Parathyroid adenoma (tissue), 2 donors: ENCODE measurements at regions not wholly inside any gene's neighbourhood (a gene's known extent, or its start where the extent isn't known, plus 50 kb on each side); places are given as distances from the start of the nearest gene placed in this dataset.

Source experiments
- H2AFZ ChIP-seq: fragments of 300-600 bp; sonication (generic); one replicate; pipeline ENCODE4 v1.7.0; 2017; ENCODE audit warnings: antibody characterized with exemption, mild to moderate bottlenecking
- H3K27ac ChIP-seq: fragments of 300-600 bp; sonication (generic); one replicate; pipeline ENCODE4 v1.7.0; 2017
- H3K27me3 ChIP-seq: fragments of 300-600 bp; sonication (generic); one replicate; pipeline ENCODE4 v1.7.0; 2017; ENCODE audit warnings: low read length; ENCODE audit not compliant: control insufficient read depth, insufficient read depth
- H3K36me3 ChIP-seq: fragments of 300-600 bp; sonication (generic); one replicate; pipeline ENCODE4 v1.7.0; 2017; ENCODE audit warnings: low read length; ENCODE audit not compliant: control insufficient read depth, insufficient read depth
- H3K4me1 ChIP-seq: fragments of 300-600 bp; sonication (generic); one replicate; pipeline ENCODE4 v1.7.0; 2017; ENCODE audit warnings: control low read depth
- H3K4me2 ChIP-seq: fragments of 300-600 bp; sonication (generic); one replicate; pipeline ENCODE4 v1.7.0; 2017; ENCODE audit warnings: low read length
- H3K4me3 ChIP-seq: fragments of 300-600 bp; sonication (generic); one replicate; pipeline ENCODE4 v1.7.0; 2017; ENCODE audit warnings: low read depth, low read length
- H3K79me2 ChIP-seq: fragments of 300-600 bp; sonication (generic); one replicate; pipeline ENCODE4 v1.7.0; 2017; ENCODE audit warnings: control low read depth
- H3K9ac ChIP-seq: fragments of 300-600 bp; sonication (generic); one replicate; pipeline ENCODE4 v1.7.0; 2017; ENCODE audit warnings: mild to moderate bottlenecking
- H3K9me3 ChIP-seq: fragments of 300-600 bp; sonication (generic); one replicate; pipeline ENCODE4 v1.7.0; 2017; ENCODE audit warnings: low read length; ENCODE audit not compliant: control insufficient read depth
- TF ChIP-seq, protein P1 (sequence below): fragments of 300-600 bp; sonication (generic); IDR thresholded peaks from one replicate; pipeline ENCODE4 v1.7.0; 2017; ENCODE audit warnings: antibody characterized with exemption, mild to moderate bottlenecking
- donor health status: primary hyperparathyroidism.

DNA sequence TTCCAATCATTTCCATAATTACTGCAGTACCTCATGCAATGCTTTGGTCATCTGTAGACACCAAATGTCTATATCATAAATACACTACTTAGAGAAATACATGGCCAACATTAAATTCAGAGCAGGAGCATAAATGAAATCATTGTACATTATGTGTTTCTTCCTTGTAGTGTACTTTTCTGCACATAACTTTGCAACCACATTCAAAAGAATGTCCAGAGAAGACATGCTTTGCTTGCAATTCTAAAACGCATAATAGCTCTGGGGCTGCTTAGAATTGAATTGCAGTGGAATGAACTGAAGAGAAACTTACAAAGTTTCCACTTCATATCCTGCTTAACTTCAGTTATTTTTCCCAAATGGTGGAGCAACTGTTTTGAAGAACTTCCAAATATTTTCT, 664.4 kb downstream of the DSC3 start:
- TF ChIP-seq, protein P1, sequence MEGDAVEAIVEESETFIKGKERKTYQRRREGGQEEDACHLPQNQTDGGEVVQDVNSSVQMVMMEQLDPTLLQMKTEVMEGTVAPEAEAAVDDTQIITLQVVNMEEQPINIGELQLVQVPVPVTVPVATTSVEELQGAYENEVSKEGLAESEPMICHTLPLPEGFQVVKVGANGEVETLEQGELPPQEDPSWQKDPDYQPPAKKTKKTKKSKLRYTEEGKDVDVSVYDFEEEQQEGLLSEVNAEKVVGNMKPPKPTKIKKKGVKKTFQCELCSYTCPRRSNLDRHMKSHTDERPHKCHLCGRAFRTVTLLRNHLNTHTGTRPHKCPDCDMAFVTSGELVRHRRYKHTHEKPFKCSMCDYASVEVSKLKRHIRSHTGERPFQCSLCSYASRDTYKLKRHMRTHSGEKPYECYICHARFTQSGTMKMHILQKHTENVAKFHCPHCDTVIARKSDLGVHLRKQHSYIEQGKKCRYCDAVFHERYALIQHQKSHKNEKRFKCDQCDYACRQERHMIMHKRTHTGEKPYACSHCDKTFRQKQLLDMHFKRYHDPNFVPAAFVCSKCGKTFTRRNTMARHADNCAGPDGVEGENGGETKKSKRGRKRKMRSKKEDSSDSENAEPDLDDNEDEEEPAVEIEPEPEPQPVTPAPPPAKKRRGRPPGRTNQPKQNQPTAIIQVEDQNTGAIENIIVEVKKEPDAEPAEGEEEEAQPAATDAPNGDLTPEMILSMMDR: no peak
- Histone ChIP-seq H3K4me2 (no peak overlapping the region), H3K27me3 (no peaks in the 10 kb centered on the region), H3K4me3 (no peak overlapping the region), H3K9me3 (no peaks in the 10 kb centered on the region), H2AFZ (no peak overlapping the region), H3K9ac (no peak overlapping the region), H3K27ac (no peak overlapping the region), H3K36me3 (no peaks in the 10 kb centered on the region), H3K79me2 (no peaks in the 10 kb centered on the region), H3K4me1 (no peaks in the 10 kb centered on the region)

DNA sequence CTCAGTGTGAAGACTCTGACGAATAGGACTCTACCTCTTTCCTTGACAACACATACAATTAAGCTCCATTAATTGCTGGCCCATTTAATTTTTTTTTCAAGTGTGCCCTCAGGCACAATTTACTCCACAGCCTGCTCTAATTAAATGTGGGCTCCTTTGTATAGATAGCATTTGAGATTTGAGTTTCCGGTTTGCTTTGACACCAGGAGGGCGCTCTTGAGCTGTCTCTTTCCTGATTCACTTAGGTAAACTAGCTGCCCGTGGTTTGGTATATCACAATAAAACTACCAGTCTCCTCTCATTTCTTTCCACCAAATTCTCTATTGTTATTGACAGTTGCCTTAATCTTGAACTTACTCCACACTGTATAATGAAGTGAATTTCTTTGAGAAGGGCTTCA, 666.0 kb downstream of the DSC3 start:
- no peak overlapping the region for H3K4me2 ChIP-seq
- no peaks in the 10 kb centered on the region for H3K36me3 ChIP-seq
- H3K4me1 ChIP-seq: no peaks in the 10 kb centered on the region
- TF ChIP-seq, protein P1: no peak
- H3K27me3 ChIP-seq: no peaks in the 10 kb centered on the region
- H3K9ac ChIP-seq: no peak overlapping the region
- no peaks in the 10 kb centered on the region for H3K9me3 ChIP-seq
- H3K79me2 ChIP-seq: no peaks in the 10 kb centered on the region
- H2AFZ ChIP-seq: no peak overlapping the region
- no peak overlapping the region for H3K4me3 ChIP-seq
- no peak overlapping the region for H3K27ac ChIP-seq

DNA sequence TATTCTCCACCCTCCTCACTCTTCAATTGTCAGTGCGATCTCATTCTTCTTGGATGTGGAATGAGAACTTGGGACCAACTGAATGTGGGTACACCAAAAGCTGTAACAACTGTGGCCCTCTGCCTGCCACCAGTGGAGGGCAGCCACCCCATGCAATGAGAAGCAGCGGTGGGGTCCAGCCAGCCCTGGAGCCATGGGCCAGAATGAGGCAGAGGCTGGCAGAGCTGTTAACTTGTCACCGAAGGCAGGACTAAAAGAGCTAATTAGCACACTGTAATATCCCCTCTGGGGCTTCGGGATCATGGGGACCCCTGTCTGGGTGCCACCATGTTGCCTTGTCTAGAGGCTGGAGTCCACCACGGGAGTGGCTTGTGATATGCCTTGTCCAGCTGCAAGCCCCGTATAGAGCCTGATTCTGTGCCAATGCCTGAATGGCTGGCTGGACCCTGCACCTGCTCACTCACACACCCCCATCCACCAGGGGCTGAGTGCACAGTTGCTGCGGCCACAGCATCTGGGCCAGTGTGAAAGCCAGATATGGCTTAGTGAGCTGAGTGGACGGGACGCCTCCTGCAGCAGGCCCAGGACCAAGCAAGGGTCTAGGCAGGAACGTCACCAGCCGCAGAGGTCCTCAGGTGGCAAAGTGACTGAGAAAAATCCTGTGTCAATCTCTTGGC, 680.5 kb downstream of the DSC3 start:
- no peak overlapping the region for H3K4me3 ChIP-seq
- TF ChIP-seq, protein P1: no peak
- H3K4me1 ChIP-seq: no peaks in the 10 kb centered on the region
- no peak overlapping the region for H3K4me2 ChIP-seq
- no peak overlapping the region for H3K9ac ChIP-seq
- H2AFZ ChIP-seq: no peak overlapping the region
- H3K79me2 ChIP-seq: no peaks in the 10 kb centered on the region
- H3K9me3 ChIP-seq: no peaks in the 10 kb centered on the region
- no peaks in the 10 kb centered on the region for H3K36me3 ChIP-seq
- no peaks in the 10 kb centered on the region for H3K27me3 ChIP-seq
- H3K27ac ChIP-seq: no peak overlapping the region

DNA sequence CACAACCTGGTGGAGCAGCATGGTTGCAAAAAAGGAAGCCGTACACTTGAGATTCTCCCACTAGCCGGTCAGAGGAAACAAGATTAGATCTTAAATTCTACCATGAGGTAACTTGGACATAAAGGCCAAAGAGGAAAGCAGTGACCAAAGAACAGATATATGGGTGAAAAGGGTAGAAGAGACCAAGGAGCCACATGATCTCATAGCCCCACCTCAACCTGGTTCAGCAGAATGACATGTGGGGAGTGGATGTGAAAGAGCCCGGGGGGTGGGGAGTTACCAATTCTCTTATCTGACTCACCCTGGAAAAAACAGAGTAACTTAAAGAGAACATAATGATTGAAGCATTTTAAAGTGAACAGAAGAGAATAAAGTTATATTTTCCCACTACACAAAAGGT, 683.0 kb downstream of the DSC3 start:
- Histone ChIP-seq H3K79me2 (no peaks in the 10 kb centered on the region), H3K36me3 (no peaks in the 10 kb centered on the region), H3K9me3 (no peaks in the 10 kb centered on the region), H3K27me3 (no peaks in the 10 kb centered on the region), H2AFZ (no peak overlapping the region), H3K4me1 (no peaks in the 10 kb centered on the region), H3K27ac (no peak overlapping the region), H3K9ac (no peak overlapping the region), H3K4me2 (no peak overlapping the region), H3K4me3 (no peak overlapping the region)
- TF ChIP-seq, protein P1: no peak

DNA sequence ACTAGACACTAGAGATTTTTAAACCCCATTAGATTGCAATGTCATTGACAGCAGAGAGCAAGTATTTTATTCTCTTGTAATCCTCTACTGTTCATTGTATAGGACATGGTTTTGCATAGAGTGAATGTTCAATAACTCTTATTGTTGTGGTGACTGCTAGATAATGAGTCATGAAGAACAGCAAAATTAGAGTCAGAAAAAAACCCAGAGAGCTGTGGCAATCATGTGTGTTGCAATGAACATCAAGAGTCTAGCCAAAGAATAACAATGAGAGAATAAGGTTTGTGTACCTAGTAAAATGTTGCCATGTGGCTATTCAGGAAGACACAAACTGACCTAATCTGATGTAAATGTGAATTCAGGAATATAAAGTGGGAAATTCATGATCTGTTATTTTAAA, 684.0 kb downstream of the DSC3 start:
- TF ChIP-seq, protein P1: no peak
- H2AFZ ChIP-seq: no peak overlapping the region
- H3K4me2 ChIP-seq: no peak overlapping the region
- H3K4me3 ChIP-seq: no peak overlapping the region
- no peaks in the 10 kb centered on the region for H3K9me3 ChIP-seq
- H3K9ac ChIP-seq: no peak overlapping the region
- H3K79me2 ChIP-seq: no peaks in the 10 kb centered on the region
- no peaks in the 10 kb centered on the region for H3K4me1 ChIP-seq
- no peak overlapping the region for H3K27ac ChIP-seq
- no peaks in the 10 kb centered on the region for H3K27me3 ChIP-seq
- no peaks in the 10 kb centered on the region for H3K36me3 ChIP-seq
